GM19023 (cell line): ENCODE measurements at regions not wholly inside any gene's neighbourhood (a gene's known extent, or its start where the extent isn't known, plus 50 kb on each side); places are given as distances from the start of the nearest gene placed in this dataset.

ENCODE experiments used
- ATAC-seq: cut with Tn5 transposase; IDR thresholded peaks from one replicate; pipeline ENCODE4 v1.9.1; 2021; ENCODE audit warnings: mild to moderate bottlenecking, moderate library complexity; ENCODE audit not compliant: unreplicated experiment

GRCh38 chr2:186276909-186277308 is 209.2 kb upstream of the ZC3H15 start:
- no peak for ATAC-seq

GRCh38 chr2:186281726-186282125 is 204.3 kb upstream of the ZC3H15 start:
- no peak for ATAC-seq

DNA sequence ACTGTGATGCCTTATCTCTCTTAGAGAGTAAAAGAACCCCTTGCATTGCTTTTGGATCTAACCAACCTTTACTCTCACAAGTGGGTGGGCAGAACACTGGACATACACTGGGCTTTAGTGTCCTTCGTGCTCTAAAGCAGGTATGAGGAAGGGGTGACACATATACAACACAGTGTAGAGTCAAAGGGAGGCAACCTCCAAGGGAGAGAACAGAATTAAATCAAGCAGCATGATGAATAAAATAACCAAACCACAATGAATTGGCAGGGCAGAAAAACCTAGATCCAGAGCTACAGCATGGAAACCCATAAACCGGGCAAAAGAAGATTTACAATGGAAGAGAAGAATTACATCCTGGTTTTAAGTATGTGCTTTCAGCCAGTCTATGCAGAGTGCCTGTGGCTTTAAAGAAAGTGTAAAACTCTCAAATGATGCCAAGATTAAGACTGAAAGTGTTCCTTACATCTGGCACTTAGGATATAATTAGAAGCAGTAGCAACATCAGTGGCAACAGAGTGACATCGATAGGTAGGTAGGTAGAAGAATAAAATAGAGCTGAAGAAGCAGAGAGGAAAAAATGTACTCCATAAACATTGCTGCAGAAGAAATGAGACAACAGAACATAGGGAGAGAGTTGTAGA is 191.7 kb upstream of the ZC3H15 start:
- ATAC-seq, result no peak

DNA sequence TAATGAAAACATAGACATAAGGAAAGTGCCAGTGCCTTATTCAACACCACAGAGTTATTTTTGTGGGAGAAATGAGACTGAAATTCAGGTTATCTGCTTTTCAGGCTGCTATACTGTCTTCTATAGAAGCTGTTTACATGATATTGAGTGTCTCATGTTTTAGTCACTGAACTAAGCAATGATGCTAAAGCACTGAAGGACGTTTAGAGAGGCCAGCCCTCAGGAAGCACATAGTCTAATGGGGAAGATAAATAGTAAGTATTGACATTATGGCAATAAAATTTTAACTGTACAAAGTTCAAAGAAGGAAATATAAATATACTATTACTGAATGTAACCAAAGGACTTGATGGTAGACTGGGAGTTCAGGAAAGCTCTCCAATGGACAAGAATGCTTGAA is 186.4 kb upstream of the ZC3H15 start:
- ATAC-seq, result no peak

- ATAC-seq, result no peak
These were observed 183.8 kb upstream of the ZC3H15 start for GRCh38 chr2:186302263-186302662.

GRCh38 chr2:186303091-186303490 is 183.0 kb upstream of the ZC3H15 start:
- no peak for ATAC-seq

GRCh38 chr2:186304064-186304463 is 182.0 kb upstream of the ZC3H15 start:
- ATAC-seq, result no peak

DNA sequence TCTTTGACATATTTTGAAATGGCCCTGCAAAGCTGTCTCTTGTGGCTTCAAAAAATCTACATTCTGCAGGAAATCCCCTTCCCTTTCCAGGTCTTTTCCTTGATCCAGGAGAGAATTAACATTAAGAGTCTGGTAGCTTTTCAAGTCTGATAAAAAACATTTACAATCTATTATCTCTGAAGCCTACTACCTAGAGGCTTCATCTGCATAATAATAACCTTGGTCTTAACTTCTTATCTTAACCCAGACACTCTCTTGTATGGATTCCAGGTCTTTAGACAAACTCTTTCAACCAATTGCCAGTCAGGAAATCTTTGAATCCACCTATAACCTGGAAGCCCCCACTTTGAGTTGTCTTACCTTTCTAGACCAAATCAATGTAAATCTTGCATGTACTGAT is 179.3 kb upstream of the ZC3H15 start:
- no peak for ATAC-seq

DNA sequence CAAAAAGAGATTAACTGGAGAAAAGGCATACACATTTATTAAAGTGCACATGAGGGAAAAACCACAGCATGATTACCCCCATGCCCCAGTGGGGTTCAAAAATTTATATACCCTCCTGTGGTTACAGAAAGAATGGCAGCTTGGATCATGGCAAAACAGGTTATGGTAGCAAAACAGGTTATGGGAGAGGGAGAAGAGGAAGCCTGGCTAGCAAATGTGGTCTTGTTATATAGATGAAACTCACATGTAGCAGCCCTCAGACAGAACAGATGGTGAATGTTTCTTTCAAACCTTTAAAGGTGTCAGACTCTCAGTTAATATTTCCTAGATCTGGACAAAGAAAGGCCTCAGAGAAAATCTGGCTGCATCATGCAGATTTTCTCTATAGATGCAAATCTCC is 178.2 kb upstream of the ZC3H15 start:
- ATAC-seq, result peak; percentile 58

DNA sequence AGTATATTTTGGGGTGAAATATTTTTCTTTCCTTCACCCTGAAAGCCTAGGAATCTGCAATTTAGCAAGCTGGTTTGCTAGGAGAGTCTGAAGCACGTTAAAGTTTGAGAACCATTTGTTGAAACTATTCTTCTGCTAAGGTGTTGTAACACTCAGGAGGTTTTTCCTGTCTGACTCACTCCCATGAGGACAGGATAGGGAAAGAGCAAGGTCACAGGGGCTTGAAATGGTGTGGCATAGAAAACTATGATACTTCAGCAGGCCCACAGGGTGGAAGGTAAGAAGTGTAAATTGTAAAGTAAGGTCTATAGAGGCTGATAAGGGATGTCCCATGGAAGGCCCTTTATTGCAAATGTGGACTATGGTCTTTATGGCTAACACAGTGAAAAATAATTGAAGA is 177.7 kb upstream of the ZC3H15 start:
- peak; percentile 5 for ATAC-seq

DNA sequence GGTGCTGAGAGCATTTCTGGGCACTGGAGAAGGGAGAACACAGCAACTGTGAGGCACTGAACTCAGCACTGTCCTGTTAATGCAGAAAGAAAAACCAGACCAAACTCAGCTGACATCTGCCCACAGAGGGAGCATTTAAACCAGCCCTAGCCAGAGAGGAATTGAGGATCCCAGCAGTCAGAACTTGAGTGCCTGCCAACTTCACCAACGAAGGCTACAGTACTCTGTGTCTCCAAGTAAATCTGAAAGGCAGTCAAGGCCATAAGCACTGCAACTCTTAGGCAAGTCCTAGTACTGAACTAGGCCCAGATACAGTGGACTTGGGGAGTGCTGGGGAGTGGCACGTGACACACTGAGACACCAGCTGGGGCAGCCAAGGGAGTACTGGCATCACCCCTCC is 176.2 kb upstream of the ZC3H15 start:
- no peak for ATAC-seq

- ATAC-seq, result no peak
These were observed 167.0 kb upstream of the ZC3H15 start for GRCh38 chr2:186319105-186319504.

DNA sequence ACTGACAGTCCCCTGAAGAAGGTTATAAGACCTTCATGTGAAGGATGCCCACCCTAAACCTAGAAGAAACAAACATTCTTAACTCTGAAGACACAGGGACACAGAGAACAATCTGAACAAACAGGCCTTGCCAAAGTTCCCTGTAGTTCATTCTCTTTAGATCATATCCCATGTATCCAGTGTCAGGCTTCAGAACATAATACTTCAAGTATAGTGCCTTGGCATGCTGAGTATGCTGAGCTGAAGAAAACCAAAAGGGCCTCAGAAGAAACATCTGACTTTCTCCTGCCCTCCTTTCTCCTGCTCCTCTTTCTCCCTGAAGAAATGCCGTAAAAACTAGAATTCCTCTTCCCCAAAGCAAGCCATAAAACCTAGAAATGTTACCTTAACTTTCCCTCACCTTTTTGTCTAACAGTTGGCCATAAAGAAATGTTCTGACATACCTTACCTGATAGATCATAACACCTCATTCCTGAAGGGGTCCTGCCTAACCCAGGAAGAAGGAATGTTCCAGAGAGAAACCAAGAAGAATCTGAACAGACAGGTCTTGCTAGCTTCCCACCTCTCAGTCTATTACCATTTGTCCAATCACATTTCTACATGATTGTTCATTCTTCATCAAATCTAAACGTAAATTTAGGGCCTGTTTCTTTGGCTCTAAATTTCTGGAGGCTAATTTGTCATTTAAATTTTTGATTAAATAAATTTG is 160.1 kb upstream of the ZC3H15 start:
- no peak for ATAC-seq

GRCh38 chr2:186327251-186327868 is 158.7 kb upstream of the ZC3H15 start:
- ATAC-seq, result peak; percentile 62

DNA sequence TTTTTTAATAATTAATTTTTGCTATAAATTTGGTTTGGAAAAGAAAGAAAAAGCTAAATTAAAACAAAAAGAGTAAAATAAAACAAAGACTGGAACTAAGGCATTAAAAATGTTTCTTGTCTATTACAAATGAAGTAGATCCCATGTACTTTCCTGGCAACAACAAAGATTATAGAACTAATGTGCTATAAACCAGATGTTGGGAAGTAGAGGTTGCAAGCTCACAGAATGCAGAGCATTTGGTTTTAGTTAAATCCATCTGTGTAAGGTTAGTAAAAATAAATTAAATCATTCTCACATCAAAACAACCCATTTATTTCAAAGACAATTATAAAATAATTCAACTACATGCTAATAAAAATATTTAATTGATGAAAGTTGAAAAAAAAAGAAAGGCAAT is 157.2 kb upstream of the ZC3H15 start:
- no peak for ATAC-seq

DNA sequence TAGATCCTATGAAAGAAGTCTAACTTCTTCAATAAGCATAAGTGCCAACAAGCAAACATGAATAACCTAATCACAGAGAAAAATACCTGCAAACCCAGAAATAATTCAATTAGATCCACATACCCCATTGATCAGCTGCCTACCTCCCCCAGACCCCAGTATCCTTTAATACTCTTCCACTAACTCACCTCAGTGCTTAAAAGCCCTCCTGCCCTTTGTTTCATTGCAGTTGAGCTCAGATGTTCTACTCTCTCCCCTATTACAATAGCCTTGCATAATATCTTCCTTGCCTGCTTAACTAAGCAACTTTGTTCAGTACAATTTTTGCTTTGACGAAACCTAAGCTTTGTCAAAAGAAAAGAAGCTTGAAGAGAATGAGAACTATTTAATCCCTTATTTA is 156.0 kb upstream of the ZC3H15 start:
- ATAC-seq, result no peak

DNA sequence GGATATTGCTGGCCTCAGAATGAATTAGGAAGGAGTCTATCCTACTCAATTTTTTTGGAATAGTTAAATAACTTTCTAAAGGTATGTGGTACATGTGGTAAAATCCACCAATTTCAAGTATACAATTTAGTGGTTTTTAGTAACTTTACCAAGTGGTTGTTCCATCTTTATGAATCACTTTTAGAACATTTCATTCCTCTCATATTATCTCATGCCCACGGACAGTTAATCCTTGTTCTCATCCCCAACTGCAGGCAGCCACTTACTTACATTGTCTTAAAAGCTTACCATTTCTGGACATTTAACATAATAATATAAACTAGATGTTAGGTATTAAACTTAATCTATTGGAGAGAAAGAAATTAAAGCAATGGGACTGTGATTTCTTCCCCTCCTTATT is 146.3 kb upstream of the ZC3H15 start:
- ATAC-seq, result no peak

- no peak for ATAC-seq
These were observed 144.0 kb upstream of the ZC3H15 start for GRCh38 chr2:186342029-186342428.

DNA sequence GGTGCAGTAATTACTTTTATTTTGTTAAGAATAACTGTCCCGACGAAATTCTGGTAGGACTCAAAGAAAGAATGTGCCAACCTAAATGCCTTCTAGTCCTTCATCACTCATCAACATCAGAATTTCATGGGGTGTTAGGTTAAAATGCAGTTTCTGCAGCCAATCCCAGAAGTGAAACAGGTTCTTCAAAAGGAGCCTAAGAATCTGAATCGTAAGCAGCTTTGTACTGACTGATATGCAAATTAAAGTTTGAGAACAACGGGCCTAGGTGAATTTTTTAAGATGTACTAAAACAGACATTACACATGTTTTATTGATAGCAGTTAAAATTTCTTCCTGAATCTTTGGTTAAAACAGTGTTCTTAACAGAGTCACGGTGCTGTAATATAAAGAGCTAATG is 140.3 kb upstream of the ZC3H15 start:
- ATAC-seq, result no peak

- ATAC-seq, result no peak
These were observed 139.8 kb upstream of the ZC3H15 start for GRCh38 chr2:186346216-186346615.

GRCh38 chr2:186347472-186347871 is 138.6 kb upstream of the ZC3H15 start:
- ATAC-seq, result no peak

- no peak for ATAC-seq
These were observed 137.9 kb upstream of the ZC3H15 start for GRCh38 chr2:186348200-186348599.
